HG02840 (cell line): ENCODE measurements at regions not wholly inside any gene's neighbourhood (a gene's known extent, or its start where the extent isn't known, plus 50 kb on each side); places are given as distances from the start of the nearest gene placed in this dataset.

Experiments
- ATAC-seq: cut with Tn5 transposase; IDR thresholded peaks from one replicate; pipeline ENCODE4 v1.9.1; 2021; ENCODE audit warnings: mild to moderate bottlenecking, moderate library complexity, moderate number of reproducible peaks; ENCODE audit not compliant: unreplicated experiment, low FRiP score

DNA sequence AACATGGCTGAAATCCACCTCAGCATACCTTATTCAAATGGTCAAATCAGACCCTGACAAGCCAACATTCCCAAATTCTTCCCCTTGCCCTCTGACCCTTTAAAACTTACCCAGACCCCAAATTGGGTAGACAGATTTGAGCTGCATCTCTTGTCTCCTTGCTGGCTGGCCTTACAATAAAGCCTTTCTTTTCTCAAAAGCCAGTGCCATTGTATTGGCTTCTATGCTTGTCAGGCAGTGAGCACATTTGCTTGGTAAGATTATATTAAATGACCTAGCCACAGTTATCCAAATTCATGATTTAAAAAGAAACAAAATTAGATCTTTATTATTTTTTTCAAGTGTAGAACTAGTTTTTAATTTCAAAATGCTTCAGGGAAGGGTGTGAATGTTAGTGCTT, 67.8 kb upstream of the FAM83B start:
- no peak for ATAC-seq

DNA sequence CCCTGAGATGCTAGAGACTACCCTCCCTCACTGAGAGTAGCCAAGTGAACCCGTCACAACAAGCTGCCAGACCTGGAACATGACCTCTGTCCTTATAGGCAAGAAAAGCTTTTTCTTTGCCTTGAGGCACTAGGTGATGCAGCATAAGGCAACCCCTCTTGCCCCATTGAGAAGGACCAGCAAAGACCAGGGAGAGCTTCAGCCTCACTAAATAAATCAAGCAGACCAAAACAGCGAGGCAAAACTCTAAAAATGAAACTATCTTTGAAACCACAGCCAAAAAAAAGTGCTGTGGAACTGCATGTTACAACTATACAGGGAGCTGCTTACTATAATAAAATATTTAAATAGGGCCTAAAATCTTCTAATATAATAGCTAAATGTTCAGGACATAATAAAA, 62.6 kb upstream of the FAM83B start:
- no peak for ATAC-seq

DNA sequence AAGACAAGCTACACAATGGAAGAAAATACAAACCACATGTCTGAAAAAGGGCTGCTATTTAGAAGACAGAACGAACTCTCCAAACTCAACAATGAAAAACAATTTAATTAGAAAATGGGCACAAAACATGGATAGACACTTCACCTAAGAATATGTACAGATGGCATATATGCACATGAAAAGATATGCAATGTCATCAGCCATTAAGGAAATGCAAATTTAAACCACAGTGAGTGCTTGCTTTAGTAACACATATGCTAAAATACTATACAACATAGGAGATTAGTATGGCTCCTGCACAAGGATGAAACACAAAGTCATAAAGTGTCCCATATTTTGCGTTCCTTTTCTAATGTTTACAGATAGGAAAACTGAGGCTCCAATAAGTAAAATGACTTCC, 60.4 kb upstream of the FAM83B start:
- no peak for ATAC-seq

DNA sequence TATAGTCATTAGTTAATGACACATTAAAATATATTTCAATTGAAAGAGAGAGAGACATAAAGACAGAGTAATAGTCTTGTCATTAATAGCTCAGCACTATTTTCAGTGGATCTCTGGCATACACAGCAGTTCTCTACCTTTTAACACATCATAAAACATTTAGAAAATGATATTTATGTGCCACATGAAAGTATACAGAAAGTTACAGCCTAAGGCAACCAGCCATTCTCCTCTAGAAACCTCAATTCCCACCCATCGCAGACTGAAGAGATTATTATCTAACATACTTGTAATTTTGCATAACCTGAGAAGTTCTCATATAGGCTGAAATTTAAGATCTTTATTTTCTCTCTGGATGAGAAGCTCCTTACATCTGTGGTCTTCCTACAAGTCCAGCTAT, 58.7 kb upstream of the FAM83B start:
- ATAC-seq: no peak
